Hepatocyte (in vitro differentiated cells): ENCODE measurements at regions not wholly inside any gene's neighbourhood (a gene's known extent, or its start where the extent isn't known, plus 50 kb on each side); places are given as distances from the start of the nearest gene placed in this dataset.
A peak's percentile ranks its signal among the peaks of the same experiment; 100 is the strongest.

Experiments
- DNase-seq: peaks from one replicate; pipeline ENCODE4 v3.0.0-alpha.2; 2016; ENCODE audit warnings: low spot score
- H2AFZ ChIP-seq: fragments of 200-600 bp; sonication (generic); 2 replicates; pipeline ENCODE4 v1.6.0; 2016; ENCODE audit warnings: antibody characterized with exemption, mild to moderate bottlenecking
- H3K27ac ChIP-seq: fragments of 200-600 bp; sonication (generic); 2 replicates; pipeline ENCODE4 v1.5.1; 2016; ENCODE audit warnings: mild to moderate bottlenecking
- H3K27me3 ChIP-seq: fragments of 200-600 bp; sonication (generic); 2 replicates; pipeline ENCODE4 v1.6.1; 2016
- H3K36me3 ChIP-seq: fragments of 200-600 bp; sonication (generic); replicated peaks from 2 replicates; pipeline ENCODE4 v1.5.1; 2016; ENCODE audit warnings: low read depth; ENCODE audit not compliant: insufficient read depth
- H3K4me1 ChIP-seq: fragments of 200-600 bp; sonication (generic); 2 replicates; pipeline ENCODE4 v1.5.1; 2016; ENCODE audit warnings: mild to moderate bottlenecking, moderate library complexity; ENCODE audit not compliant: insufficient read depth
- H3K4me2 ChIP-seq: fragments of 200-600 bp; sonication (generic); 2 replicates; pipeline ENCODE4 v1.6.0; 2016
- H3K4me3 ChIP-seq: fragments of 200-600 bp; sonication (generic); 2 replicates; pipeline ENCODE4 v1.5.1; 2016; ENCODE audit warnings: mild to moderate bottlenecking
- H3K79me2 ChIP-seq: fragments of 200-600 bp; sonication (generic); 2 replicates; pipeline ENCODE4 v1.6.0; 2017; ENCODE audit warnings: mild to moderate bottlenecking
- H3K9me2 ChIP-seq: fragments of 200-600 bp; sonication (generic); replicated peaks from 2 replicates; pipeline ENCODE4 v1.6.0; 2017; ENCODE audit warnings: mild to moderate bottlenecking; ENCODE audit not compliant: insufficient read depth
- H3K9me3 ChIP-seq: fragments of 200-600 bp; sonication (generic); 2 replicates; pipeline ENCODE4 v1.5.1; 2016; ENCODE audit warnings: low read depth, mild to moderate bottlenecking
- H4K20me1 ChIP-seq: fragments of 200-600 bp; sonication (generic); 2 replicates; pipeline ENCODE4 v1.6.0; 2016; ENCODE audit warnings: mild to moderate bottlenecking; ENCODE audit not compliant: insufficient read depth, poor library complexity, severe bottlenecking
- CTCF ChIP-seq: fragments of 200-600 bp; sonication (generic); IDR thresholded peaks from 2 replicates; pipeline ENCODE4 v1.5.1; 2016; ENCODE audit warnings: antibody characterized with exemption, mild to moderate bottlenecking; ENCODE audit not compliant: poor library complexity
- EZH2 ChIP-seq: fragments of 200-600 bp; sonication (generic); IDR thresholded peaks from 2 replicates; pipeline ENCODE4 v1.6.1; 2016; ENCODE audit warnings: antibody characterized with exemption, mild to moderate bottlenecking, borderline replicate concordance
- EZH2phosphoT487 ChIP-seq: fragments of 200-600 bp; sonication (generic); IDR thresholded peaks from one replicate; pipeline ENCODE4 v1.6.1; 2018; ENCODE audit warnings: antibody characterized with exemption, mild to moderate bottlenecking, low read depth, moderate library complexity; ENCODE audit not compliant: unreplicated experiment, severe bottlenecking
- WGBS: methylation state at CpG from one replicate; pipeline ENCODE4 v1.1.6; 2016; ENCODE audit warnings: low lambda C conversion rate; ENCODE audit errors: missing lambda C conversion rate; 5-methylcytosine and 5-hydroxymethylcytosine counted together

GRCh38 chr3:18559331-18559842 is 134.2 kb upstream of the SATB1 start:
- Histone ChIP-seq H3K79me2 (no peaks in the 10 kb centered on the region), H4K20me1 (no peaks in the 10 kb centered on the region), H3K27me3 (no peaks in the 10 kb centered on the region), H2AFZ (no peak overlapping the region), H3K9me3 (no peaks in the 10 kb centered on the region), H3K4me3 (no peak overlapping the region), H3K9me2 (no peaks in the 10 kb centered on the region), H3K4me1 (no peaks in the 10 kb centered on the region), H3K36me3 (no peaks in the 10 kb centered on the region), H3K4me2 (peak overlapping the region; percentile 19), H3K27ac (no peak overlapping the region)
- peak; percentile 59 for DNase-seq
- TF ChIP-seq CTCF: peak; percentile 69
- TF ChIP-seq EZH2phosphoT487: no peak
- no peak for TF ChIP-seq EZH2
- 10% methylated on average over 5 of the region's 5 CpGs for WGBS

GRCh38 chr3:18558507-18558906 is 133.4 kb upstream of the SATB1 start:
- no peak for DNase-seq
- H3K36me3 ChIP-seq: no peaks in the 10 kb centered on the region
- H3K9me3 ChIP-seq: no peaks in the 10 kb centered on the region
- TF ChIP-seq CTCF (no peak), EZH2phosphoT487 (no peak), EZH2 (no peak)
- H3K27me3 ChIP-seq: no peaks in the 10 kb centered on the region
- H4K20me1 ChIP-seq: no peaks in the 10 kb centered on the region
- H3K9me2 ChIP-seq: no peaks in the 10 kb centered on the region
- no peak overlapping the region for H3K4me3 ChIP-seq
- 91% methylated on average over 3 of the region's 3 CpGs for WGBS
- no peak overlapping the region for H3K27ac ChIP-seq
- H3K4me1 ChIP-seq: no peaks in the 10 kb centered on the region
- H3K4me2 ChIP-seq: no peak overlapping the region
- H3K79me2 ChIP-seq: no peaks in the 10 kb centered on the region
- no peak overlapping the region for H2AFZ ChIP-seq

GRCh38 chr3:18557216-18557615 is 132.1 kb upstream of the SATB1 start:
- WGBS: 80% methylated on average over 3 of the region's 3 CpGs
- H3K79me2 ChIP-seq: no peaks in the 10 kb centered on the region
- H3K4me3 ChIP-seq: no peak overlapping the region
- no peak overlapping the region for H3K27ac ChIP-seq
- H3K9me3 ChIP-seq: no peaks in the 10 kb centered on the region
- no peaks in the 10 kb centered on the region for H3K9me2 ChIP-seq
- H4K20me1 ChIP-seq: no peaks in the 10 kb centered on the region
- H3K4me2 ChIP-seq: no peak overlapping the region
- no peaks in the 10 kb centered on the region for H3K36me3 ChIP-seq
- H3K4me1 ChIP-seq: no peaks in the 10 kb centered on the region
- H3K27me3 ChIP-seq: no peaks in the 10 kb centered on the region
- no peak overlapping the region for H2AFZ ChIP-seq
- no peak for DNase-seq
- no peak for TF ChIP-seq EZH2
- no peak for TF ChIP-seq CTCF
